Neural progenitor cell (in vitro differentiated cells): ENCODE measurements at regions not wholly inside any gene's neighbourhood (a gene's known extent, or its start where the extent isn't known, plus 50 kb on each side); places are given as distances from the start of the nearest gene placed in this dataset.

ENCODE experiments used
- CTCF ChIP-seq: fragments of 200-600 bp; sonication (generic); IDR thresholded peaks from 2 replicates; pipeline ENCODE4 v1.5.1; 2017; ENCODE audit warnings: antibody characterized with exemption, mild to moderate bottlenecking
- EZH2phosphoT487 ChIP-seq: fragments of 200-600 bp; sonication (generic); IDR thresholded peaks from 2 replicates; pipeline ENCODE4 v1.6.1; 2017; ENCODE audit warnings: antibody characterized with exemption

GRCh38 chr4:110920990-110921389, 298.1 kb upstream of the PITX2 start:
- TF ChIP-seq CTCF = no peak
- no peak for TF ChIP-seq EZH2phosphoT487
